ENCODE measurements at regions not wholly inside any gene's neighbourhood (a gene's known extent, or its start where the extent isn't known, plus 50 kb on each side); places are given as distances from the start of the nearest gene placed in this dataset.

GRCh38 chr7:145919712-145920111, 196.9 kb upstream of the CNTNAP2 start:
- Histone ChIP-seq H3K27me3 (ENCODE audit: control insufficient read depth in 2 of 2, insufficient read depth in 2 of 2, low read length in 2 of 2) (no peaks in the 10 kb centered on the region), H3K36me3 (replicated peaks in 1 of 2; ENCODE audit: control insufficient read depth in 1 of 2, insufficient read depth in 2 of 2, low read length in 2 of 2) (no peaks in the 10 kb centered on the region), H4K20me1 (ENCODE audit: insufficient read depth, low read length) (no peaks in the 10 kb centered on the region), H3K79me2 (ENCODE audit: insufficient read depth, low read length) (no peaks in the 10 kb centered on the region), H3K9me3 (replicated peaks in 1 of 2; ENCODE audit: control insufficient read depth in 1 of 2, insufficient read depth in 1 of 2, low read length in 2 of 2) (peaks cover 14 to 23% of the 10 kb centered on the region in 2 donors), H3K4me1 (ENCODE audit: control insufficient read depth in 1 of 2, insufficient read depth in 2 of 2, low read length in 2 of 2) (no peaks in the 10 kb centered on the region), H3K4me3 (replicated peaks in 1 of 3; ENCODE audit: low read depth in 2 of 3, low read length in 3 of 3) (no peak overlapping the region), H3K9ac (ENCODE audit: insufficient read depth, low read length, poor library complexity, severe bottlenecking) (no peak overlapping the region), H3K4me2 (replicated peaks; ENCODE audit: extremely low read depth, low read length, poor library complexity, severe bottlenecking) (no peak overlapping the region), H3K27ac (ENCODE audit: low read depth in 1 of 2, low read length in 2 of 2) (no peak overlapping the region), H2AFZ (ENCODE audit: insufficient read depth, low read depth, low read length, poor library complexity, severe bottlenecking) (no peak overlapping the region)
- H3K4me1 Mint-ChIP-seq, result no peaks in the 10 kb centered on the region
- peaks cover 4 to 17% (median 11%) of the 10 kb centered on the region in 7 donors for H3K9me3 Mint-ChIP-seq
- H3K27me3 Mint-ChIP-seq (ENCODE audit: low read depth in 3 of 3), result peaks cover 0 to 4% (median 3%) of the 10 kb centered on the region in 3 donors
- no peak overlapping the region for H3K4me3 Mint-ChIP-seq
- no peaks in the 10 kb centered on the region for H3K36me3 Mint-ChIP-seq
- intact Hi-C loops (cut with micrococcal nuclease), result no loop called here
- no peak for DNase-seq
- WGBS (ENCODE audit: insufficient coverage), result no CpG with 5 or more reads among the region's 1 CpG
- TF ChIP-seq CTCF (IDR thresholded peaks at IDR 0.05), result no peak
- H3K27ac Mint-ChIP-seq, result no peak overlapping the region

GRCh38 chr7:145916776-145917175, 199.8 kb upstream of the CNTNAP2 start:
- H3K27me3 Mint-ChIP-seq (ENCODE audit: low read depth in 3 of 3), result peaks cover 0 to 9% (median 3%) of the 10 kb centered on the region in 3 donors
- H3K9me3 Mint-ChIP-seq, result peaks cover 4 to 18% (median 11%) of the 10 kb centered on the region in 7 donors
- no peaks in the 10 kb centered on the region for H3K36me3 Mint-ChIP-seq

More at GRCh38 chr7:145916776-145917175, 199.8 kb upstream of the CNTNAP2 start:
- Histone ChIP-seq H3K36me3 (replicated peaks in 1 of 2; ENCODE audit: control insufficient read depth in 1 of 2, insufficient read depth in 2 of 2, low read length in 2 of 2) (no peaks in the 10 kb centered on the region), H2AFZ (ENCODE audit: insufficient read depth, low read depth, low read length, poor library complexity, severe bottlenecking) (no peak overlapping the region), H3K79me2 (ENCODE audit: insufficient read depth, low read length) (no peaks in the 10 kb centered on the region), H3K9me3 (replicated peaks in 1 of 2; ENCODE audit: control insufficient read depth in 1 of 2, insufficient read depth in 1 of 2, low read length in 2 of 2) (peaks cover 14 to 23% of the 10 kb centered on the region in 2 donors), H3K27ac (ENCODE audit: low read depth in 1 of 2, low read length in 2 of 2) (no peak overlapping the region), H3K9ac (ENCODE audit: insufficient read depth, low read length, poor library complexity, severe bottlenecking) (no peak overlapping the region), H3K4me2 (replicated peaks; ENCODE audit: extremely low read depth, low read length, poor library complexity, severe bottlenecking) (no peak overlapping the region), H3K27me3 (ENCODE audit: control insufficient read depth in 2 of 2, insufficient read depth in 2 of 2, low read length in 2 of 2) (no peaks in the 10 kb centered on the region), H3K4me3 (replicated peaks in 1 of 3; ENCODE audit: low read depth in 2 of 3, low read length in 3 of 3) (no peak overlapping the region), H3K4me1 (ENCODE audit: control insufficient read depth in 1 of 2, insufficient read depth in 2 of 2, low read length in 2 of 2) (no peaks in the 10 kb centered on the region), H4K20me1 (ENCODE audit: insufficient read depth, low read length) (no peaks in the 10 kb centered on the region)
- no peak for TF ChIP-seq CTCF (IDR thresholded peaks at IDR 0.05)
- Mint-ChIP-seq H3K4me1 (no peaks in the 10 kb centered on the region), H3K4me3 (no peak overlapping the region), H3K27ac (peak overlapping the region in 1 of 7 donors; percentile 77)
- intact Hi-C loops (cut with micrococcal nuclease), result no loop called here
- DNase-seq, result no peak
- WGBS (ENCODE audit: insufficient coverage), result 98% methylated on average over 5 of the region's 8 CpGs
